NCI-H82 treated with DMSO at 0.1 percent for 48 hours (cell line): ENCODE measurements at regions not wholly inside any gene's neighbourhood (a gene's known extent, or its start where the extent isn't known, plus 50 kb on each side); places are given as distances from the start of the nearest gene placed in this dataset.
"Not testable (repeated sequence)": the region's sequence is repeated elsewhere in the genome, so short reads cannot be mapped to it uniquely, and the experiment has no call there.

Source experiments
- DNase-seq: peaks from one replicate; lab custom pipeline; 2025; ENCODE audit not compliant: unreplicated experiment; lab: John Stamatoyannopoulos, UW

GRCh38 chr10:120047926-120048325, 155.4 kb downstream of the SEC23IP start:
- DNase-seq: no peak

GRCh38 chr10:120048391-120048790, 155.9 kb downstream of the SEC23IP start:
- no peak for DNase-seq

GRCh38 chr10:120051671-120052070, 159.1 kb downstream of the SEC23IP start:
- DNase-seq: no peak

GRCh38 chr10:120052964-120053702, 160.6 kb downstream of the SEC23IP start:
- no peak for DNase-seq

- DNase-seq: not testable (repeated sequence)
These were observed 167.3 kb downstream of the SEC23IP start for GRCh38 chr10:120059790-120060189.

- no peak for DNase-seq
These were observed 174.9 kb downstream of the SEC23IP start for GRCh38 chr10:120067427-120067826.

- DNase-seq: no peak
These were observed 177.2 kb downstream of the SEC23IP start for GRCh38 chr10:120069700-120070099.

- no peak for DNase-seq
These were observed 182.8 kb downstream of the SEC23IP start for GRCh38 chr10:120075349-120075748.

GRCh38 chr10:120076996-120077706, 184.6 kb downstream of the SEC23IP start:
- no peak for DNase-seq

GRCh38 chr10:120077707-120078492, 185.4 kb downstream of the SEC23IP start:
- no peak for DNase-seq

- DNase-seq: peak; percentile 58
These were observed 192.7 kb downstream of the SEC23IP start for GRCh38 chr10:120085096-120085796.

- DNase-seq: no peak
These were observed 193.5 kb downstream of the SEC23IP start for GRCh38 chr10:120086066-120086465.

GRCh38 chr10:120087109-120087508, 194.6 kb downstream of the SEC23IP start:
- no peak for DNase-seq

GRCh38 chr10:120095875-120096274, 203.3 kb downstream of the SEC23IP start:
- no peak for DNase-seq

- no peak for DNase-seq
These were observed 205.2 kb downstream of the SEC23IP start for GRCh38 chr10:120097766-120098165.

GRCh38 chr10:120098232-120098930, 205.9 kb downstream of the SEC23IP start:
- no peak for DNase-seq

- DNase-seq: no peak
These were observed 211.4 kb downstream of the SEC23IP start for GRCh38 chr10:120103738-120104560.

GRCh38 chr10:120105001-120105400, 212.5 kb downstream of the SEC23IP start:
- no peak for DNase-seq

GRCh38 chr10:120105492-120105891, 213.0 kb downstream of the SEC23IP start:
- no peak for DNase-seq

GRCh38 chr10:120108916-120109315, 216.4 kb downstream of the SEC23IP start:
- no peak for DNase-seq
